ENCODE measurements at regions not wholly inside any gene's neighbourhood (a gene's known extent, or its start where the extent isn't known, plus 50 kb on each side); places are given as distances from the start of the nearest gene placed in this dataset.

DNA sequence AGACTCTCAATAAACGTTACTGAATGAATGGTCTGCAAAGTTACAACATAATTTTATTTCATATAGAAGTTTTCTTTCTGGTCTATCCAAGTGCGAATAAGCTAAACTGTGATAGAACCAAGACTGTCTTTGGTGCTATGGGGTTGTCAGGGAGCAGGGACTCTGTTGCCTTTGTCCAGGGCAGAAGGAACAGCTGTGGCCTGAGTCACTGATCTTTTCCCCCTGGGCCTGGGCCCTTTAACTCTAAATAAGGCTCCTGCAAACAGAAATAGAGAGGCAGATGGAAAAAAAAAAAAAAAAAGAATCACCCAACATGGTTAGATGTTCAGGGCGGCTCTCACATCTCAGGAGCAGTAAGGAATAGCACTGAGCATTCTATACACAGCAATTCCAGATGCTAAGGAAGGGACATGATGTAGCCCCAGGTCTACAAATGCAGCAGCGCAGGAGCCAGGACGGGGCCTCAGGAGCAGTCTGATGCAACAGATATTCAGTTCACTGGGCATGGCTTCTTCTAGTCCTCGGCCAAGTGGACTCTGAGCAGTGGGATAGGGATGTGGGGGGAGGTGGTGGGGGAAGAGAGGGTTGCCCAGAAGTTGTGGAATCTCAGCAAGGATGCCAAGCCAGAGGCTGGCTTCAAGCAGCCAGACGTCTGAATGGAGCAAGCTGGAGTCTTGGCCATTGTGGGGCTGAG lies 247.1 kb upstream of the SIX2 start:
- H3K4me3 ChIP-seq (ENCODE audit: low read depth, low read length) = no peak overlapping the region

GRCh38 chr2:45255563-45255962 lies 246.3 kb upstream of the SIX2 start:
- H3K4me3 ChIP-seq (ENCODE audit: low read depth, low read length) = no peak overlapping the region

DNA sequence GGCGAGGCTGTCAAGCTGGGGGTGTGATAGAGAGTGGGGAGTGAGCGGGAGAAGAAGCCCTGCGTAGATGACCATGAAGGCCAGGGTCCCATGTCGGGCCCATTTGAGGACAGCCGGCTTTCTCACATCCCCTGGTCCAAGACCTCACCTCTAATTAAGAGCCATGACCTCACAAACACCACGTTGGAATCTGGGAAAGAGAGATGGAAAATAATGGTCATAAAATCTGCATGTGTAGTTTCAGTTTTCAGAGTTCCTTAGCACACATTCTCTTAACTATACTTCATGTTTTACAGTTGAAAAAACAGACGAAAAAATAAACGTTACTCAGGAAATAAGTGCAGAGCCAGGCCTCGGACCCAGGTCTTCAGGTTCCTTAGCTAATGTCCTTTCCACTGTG lies 244.8 kb upstream of the SIX2 start:
- no peak overlapping the region for H3K4me3 ChIP-seq (ENCODE audit: low read depth, low read length)

GRCh38 chr2:45253151-45253550 lies 243.9 kb upstream of the SIX2 start:
- no peak overlapping the region for H3K4me3 ChIP-seq (ENCODE audit: low read depth, low read length)

DNA sequence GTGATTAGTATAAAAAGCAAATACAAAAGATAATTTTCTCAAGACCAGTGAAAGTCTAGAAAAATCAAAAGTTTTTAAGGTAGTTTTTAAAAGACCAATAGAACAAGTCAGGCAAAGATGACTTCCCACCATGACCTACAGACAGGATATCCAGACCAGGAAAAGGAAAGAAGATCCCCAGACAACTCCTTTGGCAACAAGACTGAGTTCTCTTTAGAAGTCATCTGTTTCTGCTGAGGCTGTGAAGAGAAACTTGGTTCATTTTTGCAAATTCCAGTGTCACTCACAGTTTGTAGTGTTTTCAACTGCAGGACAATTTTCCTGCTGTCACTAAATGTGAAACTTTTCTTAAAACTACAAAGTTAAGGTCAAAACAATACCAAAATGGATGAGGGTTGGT lies 240.9 kb upstream of the SIX2 start:
- H3K4me3 ChIP-seq (ENCODE audit: low read depth, low read length) = no peak overlapping the region

DNA sequence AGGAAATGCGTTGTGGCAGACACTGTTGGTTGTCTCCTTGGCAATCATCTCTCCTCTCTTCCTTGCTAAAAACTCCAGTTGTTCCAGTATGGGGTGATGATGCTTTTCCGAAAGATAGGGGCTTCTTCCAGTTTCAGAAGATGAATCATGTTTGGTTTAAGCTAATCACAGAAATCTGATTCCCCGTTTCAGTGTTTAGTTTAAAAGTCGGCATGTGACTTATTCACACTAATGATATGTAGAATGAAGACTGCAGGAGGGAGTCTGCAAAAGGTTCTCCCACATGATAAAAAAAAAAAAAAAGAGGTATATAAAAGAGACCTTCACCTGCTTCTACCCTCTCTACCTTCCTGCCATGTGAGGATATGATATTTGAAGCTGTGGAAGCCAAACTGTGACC lies 239.0 kb upstream of the SIX2 start:
- no peak overlapping the region for H3K4me3 ChIP-seq (ENCODE audit: low read depth, low read length)

- H3K4me3 ChIP-seq (ENCODE audit: low read depth, low read length) = no peak overlapping the region
Observed at GRCh38 chr2:45244928-45245327, 235.7 kb upstream of the SIX2 start.

DNA sequence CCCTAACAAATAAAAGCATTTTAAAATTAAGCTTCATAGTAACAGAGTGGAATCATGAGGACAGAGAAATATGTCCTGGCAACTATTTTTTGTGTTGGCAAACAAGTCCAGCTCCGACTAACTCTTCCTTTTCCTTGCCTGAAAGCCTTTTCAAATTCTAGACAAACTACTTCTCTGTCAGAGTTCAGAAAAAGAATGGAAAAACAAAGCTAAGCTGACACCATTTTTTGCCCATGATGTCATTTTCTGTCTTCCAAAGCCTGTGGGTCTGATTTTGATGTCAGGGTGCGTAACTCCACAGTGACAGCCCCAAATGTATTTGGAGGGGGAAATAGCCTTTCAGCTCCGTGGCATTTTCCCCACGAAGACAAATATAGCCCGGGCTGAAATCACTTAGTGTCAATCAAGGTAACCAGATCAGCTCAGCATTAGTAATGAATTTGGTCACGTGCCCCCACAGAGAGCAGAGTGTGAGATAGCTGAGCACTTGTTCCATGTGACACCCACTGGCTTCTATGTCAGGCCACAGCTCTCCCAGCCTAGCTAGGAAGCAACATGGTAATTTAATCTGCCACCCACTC lies 233.0 kb upstream of the SIX2 start:
- H3K4me3 ChIP-seq (ENCODE audit: low read depth, low read length) = no peak overlapping the region

GRCh38 chr2:45241061-45241561 lies 231.9 kb upstream of the SIX2 start:
- no peak overlapping the region for H3K4me3 ChIP-seq (ENCODE audit: low read depth, low read length)

- no peak overlapping the region for H3K4me3 ChIP-seq (ENCODE audit: low read depth, low read length)
Observed at GRCh38 chr2:45237850-45238542, 228.7 kb upstream of the SIX2 start.

DNA sequence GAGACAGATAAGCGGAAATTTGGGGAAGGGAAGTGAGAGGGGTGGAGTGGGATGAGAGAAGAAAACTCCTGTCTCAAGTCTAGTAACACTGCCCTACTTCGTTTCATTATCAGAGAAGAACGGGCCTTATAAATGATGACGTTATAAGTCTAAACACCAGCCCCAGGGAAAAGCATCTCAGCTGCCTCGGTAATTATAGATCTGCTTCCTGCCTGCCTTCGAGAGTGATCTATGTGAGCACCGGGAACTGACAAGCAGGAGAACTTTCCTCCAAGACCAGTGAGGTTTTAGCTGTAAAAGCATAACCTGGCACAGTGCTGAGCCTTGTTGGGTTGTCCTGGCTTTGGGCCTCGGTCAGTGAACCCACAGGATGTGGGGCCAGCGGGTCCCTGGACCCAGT lies 227.9 kb upstream of the SIX2 start:
- H3K4me3 ChIP-seq (ENCODE audit: low read depth, low read length) = no peak overlapping the region

- no peak overlapping the region for H3K4me3 ChIP-seq (ENCODE audit: low read depth, low read length)
Observed at GRCh38 chr2:45236268-45236667, 227.0 kb upstream of the SIX2 start.

GRCh38 chr2:45233301-45233700 lies 224.0 kb upstream of the SIX2 start:
- H3K4me3 ChIP-seq (ENCODE audit: low read depth, low read length) = no peak overlapping the region

GRCh38 chr2:45232818-45233217 lies 223.6 kb upstream of the SIX2 start:
- no peak overlapping the region for H3K4me3 ChIP-seq (ENCODE audit: low read depth, low read length)

- no peak overlapping the region for H3K4me3 ChIP-seq (ENCODE audit: low read depth, low read length)
Observed at GRCh38 chr2:45229411-45229810, 220.2 kb upstream of the SIX2 start.

DNA sequence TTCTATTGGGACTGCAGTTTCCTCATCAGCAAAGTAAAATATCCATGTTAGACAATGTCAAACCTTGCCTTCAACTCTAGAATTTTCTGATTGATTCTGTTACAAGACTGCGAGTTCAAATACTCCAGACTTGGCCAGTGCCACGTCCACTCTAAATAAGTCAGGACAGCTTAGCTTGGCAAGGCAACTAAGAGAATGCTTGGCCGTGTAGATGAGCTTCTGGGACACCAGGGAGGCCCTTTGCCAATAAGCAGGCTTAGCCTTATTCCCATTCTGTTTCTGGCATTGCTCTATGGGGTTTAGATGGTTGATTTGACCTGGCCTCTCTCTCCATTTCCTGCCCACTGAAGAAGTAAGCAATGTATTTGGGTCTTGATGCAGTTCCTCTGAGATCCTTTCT lies 218.1 kb upstream of the SIX2 start:
- no peak overlapping the region for H3K4me3 ChIP-seq (ENCODE audit: low read depth, low read length)

DNA sequence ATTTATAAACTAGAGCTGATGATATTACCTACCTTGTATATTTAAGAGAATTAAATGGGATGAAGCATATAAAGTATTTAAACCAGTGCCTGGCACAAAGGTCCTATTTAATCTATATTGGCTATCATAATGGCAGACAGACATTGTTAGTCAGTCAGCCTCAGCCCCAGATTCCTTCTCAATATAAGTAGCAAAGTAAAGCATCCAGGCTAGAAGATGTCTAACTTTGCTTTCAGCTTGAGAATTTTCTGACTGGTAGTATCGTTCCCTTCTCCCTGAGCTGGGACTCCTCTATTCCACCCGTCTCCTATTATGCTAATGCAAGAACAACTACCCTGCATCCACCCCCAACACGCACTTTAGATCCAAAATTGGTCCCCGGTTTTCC lies 215.7 kb upstream of the SIX2 start:
- no peak overlapping the region for H3K4me3 ChIP-seq (ENCODE audit: low read depth, low read length)

GRCh38 chr2:45224321-45224992 lies 215.2 kb upstream of the SIX2 start:
- H3K4me3 ChIP-seq (ENCODE audit: low read depth, low read length) = no peak overlapping the region

DNA sequence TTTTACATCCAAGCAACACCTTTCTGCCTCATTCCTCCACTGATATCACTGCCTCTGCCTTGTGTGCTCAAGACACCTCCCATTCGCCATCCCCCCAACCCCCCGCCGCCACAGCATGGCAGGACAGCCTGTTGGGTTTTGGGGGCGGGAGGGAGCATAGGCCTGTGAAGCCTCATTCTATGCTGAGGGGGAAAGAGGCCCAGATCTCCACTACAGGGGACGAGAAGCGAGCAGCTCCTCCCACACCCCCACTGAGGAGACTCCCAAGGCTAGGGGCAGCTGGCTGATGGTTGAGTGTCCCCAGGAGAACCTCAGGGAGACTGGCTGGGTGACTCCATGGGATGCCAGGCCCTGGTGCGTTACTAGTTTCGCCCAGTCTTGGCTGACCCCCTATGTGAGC lies 214.3 kb upstream of the SIX2 start:
- H3K4me3 ChIP-seq (ENCODE audit: low read depth, low read length) = no peak overlapping the region

DNA sequence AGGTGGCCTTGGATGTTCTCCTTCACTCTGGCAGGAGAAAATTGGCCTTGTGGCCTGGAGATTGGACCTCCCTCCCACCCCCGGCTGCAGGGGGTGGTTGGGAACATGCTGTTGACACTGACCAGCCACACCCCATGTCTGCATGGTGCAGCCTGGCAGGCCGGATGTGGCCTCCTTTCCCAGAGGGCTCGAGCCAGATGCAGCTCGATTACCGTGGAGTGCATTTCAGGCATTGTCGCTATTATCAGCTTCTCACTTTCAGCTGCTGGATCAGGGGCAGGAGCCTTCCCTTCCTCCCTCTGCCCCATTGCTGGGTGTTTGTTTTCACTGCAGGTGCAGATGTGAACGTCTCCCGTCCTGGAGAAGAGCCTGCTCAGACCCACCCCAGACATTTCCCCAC lies 211.0 kb upstream of the SIX2 start:
- H3K4me3 ChIP-seq (ENCODE audit: low read depth, low read length) = no peak overlapping the region

GRCh38 chr2:45218931-45219339 lies 209.7 kb upstream of the SIX2 start:
- no peak overlapping the region for H3K4me3 ChIP-seq (ENCODE audit: low read depth, low read length)

- no peak overlapping the region for H3K4me3 ChIP-seq (ENCODE audit: low read depth, low read length)
Observed at GRCh38 chr2:45218297-45218696, 209.0 kb upstream of the SIX2 start.
